Loucy (cell line): ENCODE measurements at regions not wholly inside any gene's neighbourhood (a gene's known extent, or its start where the extent isn't known, plus 50 kb on each side); places are given as distances from the start of the nearest gene placed in this dataset.

ENCODE experiments used
- H2AFZ ChIP-seq: fragments of 200-600 bp; sonication (generic); 2 replicates; pipeline ENCODE4 v1.6.0; 2016; ENCODE audit warnings: antibody characterized with exemption, mild to moderate bottlenecking, low read length, moderate library complexity
- H3F3A ChIP-seq: fragments of 200-600 bp; 2 replicates; pipeline ENCODE4 v1.6.0; 2016; ENCODE audit warnings: antibody characterized with exemption, low read depth, mild to moderate bottlenecking
- H3K27me3 ChIP-seq: fragments of 200-600 bp; sonication (generic); 2 replicates; pipeline ENCODE4 v1.6.1; 2014; ENCODE audit warnings: low read length, mild to moderate bottlenecking; ENCODE audit not compliant: insufficient read depth, poor library complexity, severe bottlenecking
- H3K36me3 ChIP-seq: fragments of 200-600 bp; sonication (generic); 2 replicates; pipeline ENCODE4 v1.6.1; 2016; ENCODE audit warnings: low read length; ENCODE audit not compliant: insufficient read depth
- H3K4me1 ChIP-seq: fragments of 200-600 bp; sonication (generic); 2 replicates; pipeline ENCODE4 v1.5.1; 2014; ENCODE audit warnings: low read length, mild to moderate bottlenecking; ENCODE audit not compliant: insufficient read depth, poor library complexity, severe bottlenecking
- H3K4me2 ChIP-seq: fragments of 200-600 bp; sonication (generic); 2 replicates; pipeline ENCODE4 v1.6.0; 2014; ENCODE audit warnings: antibody characterized with exemption, low read length, low read depth, mild to moderate bottlenecking; ENCODE audit not compliant: poor library complexity, severe bottlenecking
- H3K4me3 ChIP-seq: fragments of 200-600 bp; sonication (generic); 2 replicates; pipeline ENCODE4 v1.5.1; 2014; ENCODE audit warnings: low read length, mild to moderate bottlenecking, mixed read lengths; ENCODE audit not compliant: poor library complexity, severe bottlenecking
- H3K79me2 ChIP-seq: fragments of 200-600 bp; sonication (generic); 2 replicates; pipeline ENCODE4 v1.6.1; 2014; ENCODE audit warnings: low read length; ENCODE audit not compliant: insufficient read depth
- H3K9ac ChIP-seq: fragments of 200-600 bp; sonication (generic); 2 replicates; pipeline ENCODE4 v1.6.0; 2014; ENCODE audit warnings: mild to moderate bottlenecking, low read depth, low read length, moderate library complexity; ENCODE audit not compliant: poor library complexity, severe bottlenecking
- H3K9me2 ChIP-seq: fragments of 200-600 bp; sonication (generic); replicated peaks from 2 replicates; pipeline ENCODE4 v1.6.1; 2016; ENCODE audit warnings: low read depth, low read length, mixed read lengths
- H3K9me3 ChIP-seq: fragments of 200-600 bp; sonication (generic); 2 replicates; pipeline ENCODE4 v1.6.1; 2014; ENCODE audit warnings: mild to moderate bottlenecking, antibody characterized with exemption, low read length, low read depth; ENCODE audit not compliant: insufficient read depth
- H4K20me1 ChIP-seq: fragments of 200-600 bp; sonication (generic); 2 replicates; pipeline ENCODE4 v1.6.0; 2014; ENCODE audit warnings: antibody characterized with exemption, low read length, mild to moderate bottlenecking; ENCODE audit not compliant: insufficient read depth, poor library complexity, severe bottlenecking
- CTCF ChIP-seq: fragments of 200-600 bp; sonication (generic); conservative IDR thresholded peaks from 2 replicates; pipeline ENCODE4 v1.5.1; 2014; ENCODE audit warnings: mild to moderate bottlenecking, antibody characterized with exemption, low read length
- EZH2phosphoT487 ChIP-seq: fragments of 200-600 bp; IDR thresholded peaks from 2 replicates; pipeline ENCODE4 v1.6.1; 2018; ENCODE audit warnings: antibody characterized with exemption, mild to moderate bottlenecking, moderate library complexity, borderline replicate concordance

- H3K36me3 ChIP-seq: no peaks in the 10 kb centered on the region
- TF ChIP-seq EZH2phosphoT487: no peak
- no peak for TF ChIP-seq CTCF
- no peaks in the 10 kb centered on the region for H3K9me2 ChIP-seq
- H3K4me2 ChIP-seq: no peak overlapping the region
- peaks cover 13% of the 10 kb centered on the region for H3K9me3 ChIP-seq
- H4K20me1 ChIP-seq: no peaks in the 10 kb centered on the region
- H3K79me2 ChIP-seq: no peaks in the 10 kb centered on the region
- no peak overlapping the region for H3K4me3 ChIP-seq
- H3K27me3 ChIP-seq: no peaks in the 10 kb centered on the region
- no peak overlapping the region for H2AFZ ChIP-seq
- H3K9ac ChIP-seq: no peak overlapping the region
- H3F3A ChIP-seq: no peaks in the 10 kb centered on the region
- H3K4me1 ChIP-seq: no peaks in the 10 kb centered on the region
Measured at GRCh38 chr11:12611352-12611751, 62.9 kb upstream of the TEAD1 start.

GRCh38 chr11:12617632-12618031 lies 56.6 kb upstream of the TEAD1 start:
- no peaks in the 10 kb centered on the region for H3K36me3 ChIP-seq
- H3K27me3 ChIP-seq: no peaks in the 10 kb centered on the region
- TF ChIP-seq EZH2phosphoT487 (no peak), CTCF (no peak)

GRCh38 chr11:12618743-12619540 lies 55.3 kb upstream of the TEAD1 start:
- Histone ChIP-seq H3K9me3 (no peaks in the 10 kb centered on the region), H3K9ac (no peak overlapping the region), H3F3A (no peaks in the 10 kb centered on the region), H3K4me1 (no peaks in the 10 kb centered on the region), H3K36me3 (no peaks in the 10 kb centered on the region), H3K4me3 (no peak overlapping the region), H3K27me3 (no peaks in the 10 kb centered on the region), H2AFZ (no peak overlapping the region), H3K79me2 (no peaks in the 10 kb centered on the region), H3K9me2 (no peaks in the 10 kb centered on the region), H3K4me2 (no peak overlapping the region), H4K20me1 (no peaks in the 10 kb centered on the region)
- TF ChIP-seq CTCF (no peak), EZH2phosphoT487 (no peak)

More at GRCh38 chr11:12617632-12618031, 56.6 kb upstream of the TEAD1 start:
- no peaks in the 10 kb centered on the region for H3K4me1 ChIP-seq
- H3K4me2 ChIP-seq: no peak overlapping the region
- no peaks in the 10 kb centered on the region for H3K9me3 ChIP-seq
- H3K9ac ChIP-seq: no peak overlapping the region
- H3F3A ChIP-seq: no peaks in the 10 kb centered on the region
- no peaks in the 10 kb centered on the region for H3K9me2 ChIP-seq
- H2AFZ ChIP-seq: no peak overlapping the region
- H4K20me1 ChIP-seq: no peaks in the 10 kb centered on the region
- no peak overlapping the region for H3K4me3 ChIP-seq
- H3K79me2 ChIP-seq: no peaks in the 10 kb centered on the region
